ENCODE measurements at regions not wholly inside any gene's neighbourhood (a gene's known extent, or its start where the extent isn't known, plus 50 kb on each side); places are given as distances from the start of the nearest gene placed in this dataset.

DNA sequence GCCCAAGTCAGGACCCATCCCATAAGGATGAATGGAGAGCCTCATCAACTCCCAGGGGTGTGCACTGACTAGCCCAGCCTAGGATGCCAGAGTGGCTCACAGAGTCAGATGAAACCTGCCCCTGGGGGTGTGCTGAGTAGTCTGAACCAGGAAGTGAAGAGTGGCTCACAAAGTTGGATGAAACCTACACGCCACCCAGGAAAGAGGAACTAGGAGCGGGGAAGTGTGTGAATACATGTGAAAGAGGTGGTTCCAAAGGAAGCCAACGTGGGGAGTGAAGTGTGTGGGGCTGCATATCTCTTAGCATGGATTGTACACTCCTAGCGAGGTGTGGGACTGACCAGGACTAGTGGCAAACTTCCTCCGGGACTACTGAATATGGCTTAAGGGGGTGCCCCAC lies 902.1 kb upstream of the NDST4 start:
- H3K9me3 ChIP-seq: no peaks in the 10 kb centered on the region
- no peak overlapping the region for H3K4me3 ChIP-seq
- no peaks in the 10 kb centered on the region for H3K27me3 ChIP-seq (replicated peaks; ENCODE audit: insufficient read depth)
- H3K4me1 ChIP-seq (replicated peaks): no peaks in the 10 kb centered on the region
- no peaks in the 10 kb centered on the region for H3K36me3 ChIP-seq
- intact Hi-C loops (cut with DNase I): no loop called here
- no peak overlapping the region for H3K27ac ChIP-seq
- TF ChIP-seq POLR2AphosphoS5 (IDR thresholded peaks at IDR 0.05): no peak
- TF ChIP-seq, protein P1, sequence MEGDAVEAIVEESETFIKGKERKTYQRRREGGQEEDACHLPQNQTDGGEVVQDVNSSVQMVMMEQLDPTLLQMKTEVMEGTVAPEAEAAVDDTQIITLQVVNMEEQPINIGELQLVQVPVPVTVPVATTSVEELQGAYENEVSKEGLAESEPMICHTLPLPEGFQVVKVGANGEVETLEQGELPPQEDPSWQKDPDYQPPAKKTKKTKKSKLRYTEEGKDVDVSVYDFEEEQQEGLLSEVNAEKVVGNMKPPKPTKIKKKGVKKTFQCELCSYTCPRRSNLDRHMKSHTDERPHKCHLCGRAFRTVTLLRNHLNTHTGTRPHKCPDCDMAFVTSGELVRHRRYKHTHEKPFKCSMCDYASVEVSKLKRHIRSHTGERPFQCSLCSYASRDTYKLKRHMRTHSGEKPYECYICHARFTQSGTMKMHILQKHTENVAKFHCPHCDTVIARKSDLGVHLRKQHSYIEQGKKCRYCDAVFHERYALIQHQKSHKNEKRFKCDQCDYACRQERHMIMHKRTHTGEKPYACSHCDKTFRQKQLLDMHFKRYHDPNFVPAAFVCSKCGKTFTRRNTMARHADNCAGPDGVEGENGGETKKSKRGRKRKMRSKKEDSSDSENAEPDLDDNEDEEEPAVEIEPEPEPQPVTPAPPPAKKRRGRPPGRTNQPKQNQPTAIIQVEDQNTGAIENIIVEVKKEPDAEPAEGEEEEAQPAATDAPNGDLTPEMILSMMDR (IDR thresholded peaks at IDR 0.05): no peak
- TF ChIP-seq POLR2A (IDR thresholded peaks at IDR 0.05): no peak
- no peak for DNase-seq (ENCODE audit: low spot score)
- WGBS: 90% methylated on average over 5 of the region's 5 CpGs

DNA sequence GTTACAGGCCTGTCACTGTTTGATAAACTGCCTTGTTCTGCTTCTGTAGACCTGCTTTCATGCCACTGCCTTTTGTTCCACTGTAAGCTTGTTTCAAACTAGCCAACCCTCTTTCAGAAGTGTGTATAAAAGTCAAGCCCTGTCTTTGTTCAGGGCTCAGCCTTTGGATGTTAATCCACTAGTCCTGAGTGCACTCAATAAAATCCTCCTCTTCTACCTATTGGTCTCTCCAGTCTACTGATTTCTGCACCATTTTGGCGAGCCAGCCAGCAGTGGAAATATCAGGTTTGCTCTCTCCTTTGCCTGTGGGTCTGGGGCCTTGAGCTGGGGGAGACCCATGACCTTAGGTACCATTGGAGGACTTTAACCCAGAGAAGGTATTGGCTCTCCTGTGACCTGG lies 901.6 kb upstream of the NDST4 start:
- DNase-seq (ENCODE audit: low spot score): no peak
- no peaks in the 10 kb centered on the region for H3K36me3 ChIP-seq
- no peaks in the 10 kb centered on the region for H3K27me3 ChIP-seq (replicated peaks; ENCODE audit: insufficient read depth)
- intact Hi-C loops (cut with DNase I): no loop called here
- TF ChIP-seq POLR2AphosphoS5 (IDR thresholded peaks at IDR 0.05) (no peak), POLR2A (IDR thresholded peaks at IDR 0.05) (no peak)
- TF ChIP-seq, protein P1 (IDR thresholded peaks at IDR 0.05): no peak
- no peak overlapping the region for H3K27ac ChIP-seq
- H3K4me3 ChIP-seq: no peak overlapping the region
- no peaks in the 10 kb centered on the region for H3K4me1 ChIP-seq (replicated peaks)
- H3K9me3 ChIP-seq: no peaks in the 10 kb centered on the region
- WGBS: 77% methylated on average over 1 of the region's 1 CpG

DNA sequence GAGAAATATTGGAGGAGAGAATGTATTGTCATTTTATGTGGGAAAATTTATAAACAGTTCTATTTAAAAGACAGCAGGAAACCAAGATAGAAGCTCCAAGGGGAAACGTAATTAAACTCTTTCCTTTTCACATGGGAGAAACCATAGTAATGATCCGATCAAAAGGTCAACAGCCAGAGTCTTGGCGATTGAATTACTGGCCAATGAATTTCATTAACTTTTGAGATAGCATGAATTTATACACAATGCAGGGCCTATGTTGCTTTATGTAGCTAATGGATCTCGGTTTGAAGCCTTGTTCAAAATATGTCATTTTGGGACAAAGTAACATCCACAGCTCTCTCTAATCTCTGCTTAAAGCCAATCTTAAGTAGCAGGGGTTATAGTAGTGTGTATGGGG lies 897.5 kb upstream of the NDST4 start:
- Histone ChIP-seq H3K27ac (no peak overlapping the region), H3K4me3 (no peak overlapping the region), H3K9me3 (no peaks in the 10 kb centered on the region), H3K36me3 (no peaks in the 10 kb centered on the region), H3K27me3 (replicated peaks; ENCODE audit: insufficient read depth) (no peaks in the 10 kb centered on the region), H3K4me1 (replicated peaks) (no peaks in the 10 kb centered on the region)
- TF ChIP-seq, protein P1 (IDR thresholded peaks at IDR 0.05): no peak
- TF ChIP-seq POLR2AphosphoS5 (IDR thresholded peaks at IDR 0.05) (no peak), POLR2A (IDR thresholded peaks at IDR 0.05) (no peak)
- DNase-seq (ENCODE audit: low spot score): no peak
- intact Hi-C loops (cut with DNase I): no loop called here
- WGBS: 76% methylated on average over 4 of the region's 4 CpGs

DNA sequence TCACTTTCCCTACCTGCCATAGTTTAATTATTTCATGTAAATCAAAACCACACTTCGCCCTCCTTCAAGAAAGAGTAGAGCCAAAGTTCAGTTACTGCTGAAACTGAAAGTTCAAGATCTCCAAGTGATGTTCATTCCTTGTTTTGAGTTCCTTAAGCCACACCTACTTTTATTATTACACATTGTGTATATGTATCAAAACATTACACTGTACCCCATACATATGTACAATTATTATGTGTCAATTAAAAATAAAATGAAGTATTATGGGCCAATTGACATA lies 892.3 kb upstream of the NDST4 start:
- WGBS: 71% methylated on average over 1 of the region's 1 CpG
- DNase-seq (ENCODE audit: low spot score): no peak
- TF ChIP-seq POLR2A (IDR thresholded peaks at IDR 0.05): no peak
- no peak for TF ChIP-seq POLR2AphosphoS5 (IDR thresholded peaks at IDR 0.05)
- H3K36me3 ChIP-seq: no peaks in the 10 kb centered on the region
- H3K9me3 ChIP-seq: no peaks in the 10 kb centered on the region
- no peak overlapping the region for H3K4me3 ChIP-seq
- no peaks in the 10 kb centered on the region for H3K4me1 ChIP-seq (replicated peaks)
- H3K27ac ChIP-seq: no peak overlapping the region
- H3K27me3 ChIP-seq (replicated peaks; ENCODE audit: insufficient read depth): no peaks in the 10 kb centered on the region
- intact Hi-C loops (cut with DNase I): no loop called here

DNA sequence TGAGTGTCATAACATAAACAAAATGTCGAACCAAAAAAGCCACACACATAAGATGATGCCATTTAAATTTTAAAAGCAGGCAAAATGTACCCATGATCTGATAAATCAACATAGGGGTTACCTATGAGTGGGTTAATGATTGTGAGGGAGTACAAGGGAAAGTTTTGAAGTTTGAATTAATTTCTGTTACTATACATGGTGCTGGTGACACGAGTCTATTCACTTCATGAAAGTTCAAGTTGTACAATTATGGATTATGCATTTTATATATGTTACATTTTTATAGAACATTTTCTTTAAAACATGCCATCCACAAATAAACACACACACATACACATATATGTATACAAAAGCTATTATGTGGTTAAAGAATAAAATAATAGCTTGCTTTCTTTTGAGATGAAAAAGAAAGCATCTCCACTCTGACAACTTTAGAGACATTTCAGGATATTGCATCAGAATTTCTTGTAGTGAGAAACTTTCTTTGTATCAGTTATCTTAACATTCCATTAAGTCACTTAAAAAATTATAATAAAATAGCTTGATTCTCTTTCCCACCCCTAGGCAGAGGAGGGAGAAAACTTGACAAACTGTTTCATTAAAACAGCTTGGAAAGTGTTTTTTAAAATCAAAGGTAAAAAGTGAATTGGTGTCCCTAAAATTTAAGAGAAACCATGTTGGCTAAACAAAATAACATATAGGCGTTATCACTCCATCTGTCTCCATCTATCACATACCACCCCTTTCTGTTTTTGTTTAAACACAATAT lies 891.8 kb upstream of the NDST4 start:
- H3K4me1 ChIP-seq (replicated peaks): no peaks in the 10 kb centered on the region
- H3K4me3 ChIP-seq: no peak overlapping the region
- no peaks in the 10 kb centered on the region for H3K9me3 ChIP-seq
- TF ChIP-seq, protein P1 (IDR thresholded peaks at IDR 0.05): no peak
- TF ChIP-seq POLR2AphosphoS5 (IDR thresholded peaks at IDR 0.05): no peak
- no peak for TF ChIP-seq POLR2A (IDR thresholded peaks at IDR 0.05)
- no peaks in the 10 kb centered on the region for H3K27me3 ChIP-seq (replicated peaks; ENCODE audit: insufficient read depth)
- intact Hi-C loops (cut with DNase I): no loop called here
- 54% methylated on average over 3 of the region's 3 CpGs for WGBS
- H3K36me3 ChIP-seq: no peaks in the 10 kb centered on the region
- H3K27ac ChIP-seq: no peak overlapping the region
- DNase-seq (ENCODE audit: low spot score): no peak
